Prostate gland (tissue), 2 donors: ENCODE measurements at regions not wholly inside any gene's neighbourhood (a gene's known extent, or its start where the extent isn't known, plus 50 kb on each side); places are given as distances from the start of the nearest gene placed in this dataset.

Experiments used
- DNase-seq: peaks from one replicate; pipeline ENCODE4 v3.0.0-alpha.2; 2019; ENCODE audit warnings: low spot score
- H3K27ac ChIP-seq, 2 donors: fragments of 200-600 bp; sonication (generic); 2 replicates each; pipeline ENCODE4 v1.5.1; 2017 to 2019
- H3K27me3 ChIP-seq: fragments of 200-600 bp; sonication (generic); replicated peaks from 2 replicates; pipeline ENCODE4 v1.5.1; 2019; ENCODE audit not compliant: insufficient read depth
- H3K36me3 ChIP-seq, 2 donors: fragments of 200-600 bp; sonication (generic); 1 replicate in 1 of 2; 2 replicates in 1 of 2; pipeline versions ENCODE4 v1.5.1 to v1.8.1; 2017 to 2019
- H3K4me1 ChIP-seq: fragments of 200-600 bp; sonication (generic); replicated peaks from 2 replicates; pipeline ENCODE4 v1.5.1; 2019
- H3K4me3 ChIP-seq, 2 donors: fragments of 200-600 bp; sonication (generic); 2 replicates each; pipeline ENCODE4 v1.5.1; 2017 to 2019
- H3K9me3 ChIP-seq: fragments of 200-600 bp; sonication (generic); 2 replicates; pipeline ENCODE4 v1.5.1; 2017
- CTCF ChIP-seq, 4 experiments: fragments of 200-600 bp in 2 of 4; fragments of 450-650 bp in 2 of 4; sonication (generic) in 2 of 4; IDR thresholded peaks; 1 replicate in 3 of 4; 2 replicates in 1 of 4; pipeline ENCODE4 v1.5.1; 2016 to 2019; ENCODE audit warnings: antibody characterized with exemption in 4 of 4, mild to moderate bottlenecking in 2 of 4, moderate library complexity in 2 of 4
- POLR2A ChIP-seq: fragments of 450-650 bp; IDR thresholded peaks from one replicate; pipeline ENCODE4 v1.6.1; 2016; ENCODE audit warnings: antibody characterized with exemption, mild to moderate bottlenecking
- POLR2AphosphoS5 ChIP-seq: sonication (generic); formaldehyde crosslinking; IDR thresholded peaks from one replicate; pipeline ENCODE4 v1.6.1; 2017; ENCODE audit warnings: antibody characterized with exemption
- WGBS: methylation state at CpG from one replicate; pipeline ENCODE4 v1.1.5; 2018; 5-methylcytosine and 5-hydroxymethylcytosine counted together
- intact Hi-C: fragments of 100-400 bp; cut with DNase I; formaldehyde crosslinking; loops from one replicate; pipeline ENCODE4 v1.14.2; 2022

- no peaks in the 10 kb centered on the region for H3K4me1 ChIP-seq
- TF ChIP-seq POLR2AphosphoS5 (no peak), POLR2A (no peak), CTCF (IDR thresholded peaks at IDR 0.05) (no peak)
These were observed 151.6 kb downstream of the SLC16A9 start for GRCh38 chr10:59558066-59558465.

GRCh38 chr10:59557642-59558041 is 152.0 kb downstream of the SLC16A9 start:
- Histone ChIP-seq H3K4me3 (no peak overlapping the region), H3K36me3 (no peaks in the 10 kb centered on the region), H3K27ac (no peak overlapping the region), H3K27me3 (no peaks in the 10 kb centered on the region), H3K9me3 (no peaks in the 10 kb centered on the region), H3K4me1 (no peaks in the 10 kb centered on the region)
- TF ChIP-seq POLR2A (no peak), POLR2AphosphoS5 (no peak), CTCF (IDR thresholded peaks at IDR 0.05) (no peak)
- DNase-seq: no peak
- intact Hi-C loops: no loop called here
- WGBS: 34% methylated on average over 3 of the region's 3 CpGs

More at GRCh38 chr10:59558066-59558465, 151.6 kb downstream of the SLC16A9 start:
- Histone ChIP-seq H3K27me3 (no peaks in the 10 kb centered on the region), H3K4me3 (no peak overlapping the region), H3K27ac (no peak overlapping the region), H3K9me3 (no peaks in the 10 kb centered on the region), H3K36me3 (no peaks in the 10 kb centered on the region)
- intact Hi-C loops: no loop called here
- WGBS: 65% methylated on average over 4 of the region's 4 CpGs
- DNase-seq: no peak

GRCh38 chr10:59557052-59557451 is 152.6 kb downstream of the SLC16A9 start:
- no peak for TF ChIP-seq CTCF (IDR thresholded peaks at IDR 0.05)
- no peak for TF ChIP-seq POLR2AphosphoS5
- no peak for TF ChIP-seq POLR2A
- Histone ChIP-seq H3K4me1 (no peaks in the 10 kb centered on the region), H3K4me3 (no peak overlapping the region), H3K27ac (no peak overlapping the region), H3K27me3 (no peaks in the 10 kb centered on the region), H3K36me3 (no peaks in the 10 kb centered on the region), H3K9me3 (no peaks in the 10 kb centered on the region)
- DNase-seq: no peak
- WGBS: 8% methylated on average over 1 of the region's 1 CpG
- intact Hi-C loops: no loop called here

- 63% methylated on average over 7 of the region's 7 CpGs for WGBS
These were observed 156.3 kb downstream of the SLC16A9 start for GRCh38 chr10:59553162-59553900.

GRCh38 chr10:59550061-59550460 is 159.6 kb downstream of the SLC16A9 start:
- Histone ChIP-seq H3K36me3 (no peaks in the 10 kb centered on the region), H3K4me1 (no peaks in the 10 kb centered on the region), H3K9me3 (no peaks in the 10 kb centered on the region), H3K4me3 (no peak overlapping the region), H3K27me3 (no peaks in the 10 kb centered on the region), H3K27ac (no peak overlapping the region)
- intact Hi-C loops: no loop called here
- WGBS: 67% methylated on average over 4 of the region's 4 CpGs
- no peak for DNase-seq
- TF ChIP-seq POLR2AphosphoS5 (no peak), CTCF (IDR thresholded peaks at IDR 0.05) (no peak), POLR2A (no peak)

More at GRCh38 chr10:59553162-59553900, 156.3 kb downstream of the SLC16A9 start:
- Histone ChIP-seq H3K27ac (no peak overlapping the region), H3K4me3 (no peak overlapping the region), H3K27me3 (no peaks in the 10 kb centered on the region), H3K36me3 (no peaks in the 10 kb centered on the region), H3K9me3 (no peaks in the 10 kb centered on the region), H3K4me1 (no peaks in the 10 kb centered on the region)
- no peak for TF ChIP-seq POLR2A
- DNase-seq: no peak
- intact Hi-C loops: no loop called here
